GM18508 (cell line): ENCODE measurements at regions not wholly inside any gene's neighbourhood (a gene's known extent, or its start where the extent isn't known, plus 50 kb on each side); places are given as distances from the start of the nearest gene placed in this dataset.

Experiments
- ATAC-seq: cut with Tn5 transposase; IDR thresholded peaks from one replicate; pipeline ENCODE4 v1.9.1; 2021; ENCODE audit warnings: moderate number of reproducible peaks; ENCODE audit not compliant: insufficient read depth, unreplicated experiment

- no peak for ATAC-seq
These were observed 70.3 kb upstream of the DUSP10 start for GRCh38 chr1:221812088-221812752.

DNA sequence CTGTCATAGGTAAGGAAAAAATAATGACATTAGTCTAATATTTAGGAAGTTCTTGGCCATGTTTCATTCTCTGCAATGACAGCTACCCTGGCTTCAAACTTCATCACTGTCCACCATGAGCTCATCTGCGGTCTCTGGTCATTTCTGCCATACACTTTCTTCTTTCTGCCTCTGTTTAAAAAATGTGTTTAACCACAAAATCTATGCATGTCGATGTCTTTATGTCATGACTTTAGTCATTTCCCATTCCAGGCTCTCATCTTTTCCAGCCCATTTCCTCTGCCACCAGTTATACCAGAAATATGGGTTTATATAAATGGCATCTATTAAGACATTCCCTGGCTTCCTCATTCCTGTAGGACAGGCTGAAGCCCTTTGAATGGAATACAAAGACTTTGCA, 68.5 kb upstream of the DUSP10 start:
- no peak for ATAC-seq

GRCh38 chr1:221809091-221810029, 67.5 kb upstream of the DUSP10 start:
- ATAC-seq = no peak

DNA sequence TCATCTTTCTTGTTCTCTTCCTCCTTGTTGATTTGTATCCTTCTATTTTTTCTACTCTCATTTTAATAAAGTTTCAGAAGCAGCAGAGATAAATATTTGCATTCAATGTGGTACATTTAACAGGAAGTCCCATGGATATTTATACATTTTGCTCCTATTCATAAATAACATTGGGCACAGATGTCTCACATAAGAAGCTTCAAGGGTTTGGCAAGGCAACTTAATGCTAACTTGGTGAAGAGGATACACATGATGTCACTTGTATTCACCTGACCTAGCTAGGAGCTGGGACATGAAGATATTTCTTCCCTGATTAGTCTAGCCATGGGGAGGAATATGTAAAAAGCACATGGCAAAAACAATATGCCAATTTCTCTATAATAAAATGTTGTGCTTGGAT, 65.1 kb upstream of the DUSP10 start:
- ATAC-seq = peak; percentile 37

DNA sequence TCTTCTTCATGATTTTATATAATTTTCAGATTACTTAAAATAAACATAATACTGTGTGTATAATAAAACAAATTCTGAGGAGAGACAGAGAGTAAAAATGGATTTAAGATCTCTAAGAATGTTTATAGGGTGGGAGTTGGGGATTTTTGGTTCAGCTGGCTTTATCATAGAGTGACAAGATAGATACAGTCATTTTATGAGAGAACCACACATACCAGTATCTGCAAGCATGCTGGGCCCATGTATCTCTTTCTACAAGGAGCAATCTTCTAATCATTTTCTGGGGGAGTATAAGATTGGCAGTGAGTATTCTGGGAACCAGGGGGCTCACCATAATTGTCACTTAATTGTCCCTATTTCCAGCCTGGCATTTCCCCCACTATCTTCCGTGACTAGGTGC, 64.3 kb upstream of the DUSP10 start:
- no peak for ATAC-seq

GRCh38 chr1:221805121-221805520, 63.2 kb upstream of the DUSP10 start:
- no peak for ATAC-seq

DNA sequence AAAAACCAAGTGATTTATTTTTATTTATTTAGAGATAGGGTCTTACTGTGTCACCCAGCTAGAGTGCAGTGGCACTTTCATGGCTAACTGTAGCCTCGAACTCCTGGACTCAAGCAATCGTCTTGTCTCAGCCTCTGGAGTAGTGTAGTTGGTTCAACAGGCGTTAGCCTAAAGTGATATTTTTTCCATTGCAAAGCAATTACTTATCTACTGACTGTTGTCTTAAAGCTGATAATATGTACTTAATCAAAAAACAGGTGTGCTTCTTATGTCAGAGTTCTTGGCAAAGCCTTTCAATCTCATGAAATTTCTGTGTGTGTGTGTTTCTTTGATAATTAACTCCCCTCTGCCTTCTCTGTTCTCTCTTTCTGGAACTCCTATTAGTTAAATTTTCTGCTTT, 62.4 kb upstream of the DUSP10 start:
- ATAC-seq = no peak

- no peak for ATAC-seq
These were observed 60.1 kb upstream of the DUSP10 start for GRCh38 chr1:221801773-221802516.

DNA sequence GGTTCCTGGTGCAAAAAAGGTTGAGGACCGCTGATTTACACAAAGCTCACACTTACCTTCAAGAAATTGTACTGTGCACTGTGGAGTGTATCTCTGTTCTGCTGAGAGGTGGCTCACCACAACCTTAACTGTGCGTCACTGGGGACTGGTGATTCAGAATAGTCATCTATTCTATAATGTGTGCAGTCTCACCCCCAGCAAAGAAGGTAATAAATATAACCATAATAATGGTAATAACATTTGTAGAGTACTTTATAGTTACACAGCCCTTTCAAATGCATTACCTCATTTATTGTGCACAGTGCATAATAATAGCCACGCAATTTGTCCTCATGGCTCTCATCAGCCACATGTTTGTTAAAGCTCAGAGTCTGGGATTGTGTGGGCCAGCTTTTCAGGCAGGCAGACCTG, 59.4 kb upstream of the DUSP10 start:
- no peak for ATAC-seq

- no peak for ATAC-seq
These were observed 58.9 kb upstream of the DUSP10 start for GRCh38 chr1:221800831-221801230.

- no peak for ATAC-seq
These were observed 55.6 kb upstream of the DUSP10 start for GRCh38 chr1:221797506-221797905.

- no peak for ATAC-seq
These were observed 54.8 kb upstream of the DUSP10 start for GRCh38 chr1:221796700-221797099.

DNA sequence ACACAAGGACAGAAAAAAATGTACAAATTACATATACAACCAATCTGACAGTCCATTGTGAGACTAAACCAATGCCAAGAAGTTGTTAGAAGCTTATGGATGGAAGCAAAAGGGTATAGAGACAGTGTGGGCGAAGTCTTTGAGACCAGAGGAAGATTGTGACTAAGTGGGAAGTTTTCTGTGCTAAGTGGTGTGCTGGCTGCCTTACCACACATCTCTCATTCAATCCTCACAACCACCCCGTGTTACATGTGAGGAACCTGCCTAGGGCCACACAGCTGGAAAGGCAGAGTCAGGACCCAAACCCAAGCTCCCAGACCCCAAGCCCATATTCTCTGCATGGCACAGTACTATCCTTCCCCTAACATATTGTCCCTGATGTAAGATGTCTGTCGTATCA, 53.5 kb upstream of the DUSP10 start:
- no peak for ATAC-seq

- no peak for ATAC-seq
These were observed 53.0 kb upstream of the DUSP10 start for GRCh38 chr1:221794935-221795334.

- ATAC-seq = peak; percentile 61
These were observed 52.3 kb upstream of the DUSP10 start for GRCh38 chr1:221794079-221794670.

GRCh38 chr1:221793439-221794078, 51.7 kb upstream of the DUSP10 start:
- ATAC-seq = peak; percentile 61

DNA sequence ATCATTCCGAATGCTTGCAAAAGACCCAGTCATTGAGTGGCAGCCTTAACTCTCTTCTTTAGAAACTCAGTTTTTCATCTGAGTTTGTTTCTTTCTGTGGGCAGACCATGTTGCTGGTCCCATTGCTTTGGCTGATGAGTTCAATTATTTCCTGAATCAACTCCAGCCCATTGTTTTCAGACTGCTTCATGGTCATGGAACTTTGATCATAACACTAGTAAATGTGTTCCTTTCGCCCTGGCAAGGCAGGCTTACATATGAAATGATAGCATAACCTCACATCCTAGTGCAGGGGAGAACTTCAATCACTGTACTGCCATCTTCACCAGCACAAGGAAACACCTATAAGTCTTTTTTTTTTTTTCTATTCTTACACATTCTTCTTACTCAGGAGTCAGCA, 50.0 kb upstream of the DUSP10 start:
- ATAC-seq = no peak
